Suppressor macrophage (primary cell): ENCODE measurements at regions not wholly inside any gene's neighbourhood (a gene's known extent, or its start where the extent isn't known, plus 50 kb on each side); places are given as distances from the start of the nearest gene placed in this dataset.
A peak's percentile ranks its signal among the peaks of the same experiment; 100 is the strongest.

Source experiments
- DNase-seq, 4 experiments: peaks; one replicate each; pipeline ENCODE4 v3.0.0-alpha.2; 2020 to 2022

GRCh38 chr5:119792161-119792799 is 162.9 kb downstream of the FAM170A start:
- DNase-seq: no peak

GRCh38 chr5:119795768-119796167 is 166.4 kb downstream of the FAM170A start:
- DNase-seq: no peak

GRCh38 chr5:119801570-119801969 is 172.2 kb downstream of the FAM170A start:
- DNase-seq: no peak

- DNase-seq: no peak
Observed at GRCh38 chr5:119808024-119808423, 178.7 kb downstream of the FAM170A start.

- DNase-seq: no peak
Observed at GRCh38 chr5:119808474-119808873, 179.1 kb downstream of the FAM170A start.

- no peak for DNase-seq
Observed at GRCh38 chr5:119810217-119810616, 180.9 kb downstream of the FAM170A start.

- DNase-seq: no peak
Observed at GRCh38 chr5:119811458-119811857, 182.1 kb downstream of the FAM170A start.

GRCh38 chr5:119814655-119815054 is 185.3 kb downstream of the FAM170A start:
- no peak for DNase-seq

- no peak for DNase-seq
Observed at GRCh38 chr5:119816055-119816454, 186.7 kb downstream of the FAM170A start.

GRCh38 chr5:119820016-119820415 is 190.7 kb downstream of the FAM170A start:
- DNase-seq: no peak

- DNase-seq: no peak
Observed at GRCh38 chr5:119820608-119821007, 191.2 kb downstream of the FAM170A start.

- no peak for DNase-seq
Observed at GRCh38 chr5:119828541-119828940, 199.2 kb downstream of the FAM170A start.

GRCh38 chr5:119829341-119829740 is 200.0 kb downstream of the FAM170A start:
- DNase-seq: no peak

- DNase-seq: no peak
Observed at GRCh38 chr5:119833176-119833575, 203.8 kb downstream of the FAM170A start.

GRCh38 chr5:119840175-119840574 is 210.8 kb downstream of the FAM170A start:
- DNase-seq: peak in 2 of 4 experiments; percentile 34 to 41

- DNase-seq: no peak
Observed at GRCh38 chr5:119852140-119852539, 222.8 kb downstream of the FAM170A start.

- no peak for DNase-seq
Observed at GRCh38 chr5:119860463-119860862, 231.1 kb downstream of the FAM170A start.

GRCh38 chr5:119862619-119863018 is 233.3 kb downstream of the FAM170A start:
- DNase-seq: no peak

- no peak for DNase-seq
Observed at GRCh38 chr5:119864286-119864685, 234.9 kb downstream of the FAM170A start.

GRCh38 chr5:119873611-119874010 is 244.3 kb downstream of the FAM170A start:
- peak in 1 of 4 experiments; percentile 1 for DNase-seq

GRCh38 chr5:119876522-119876921 is 247.2 kb downstream of the FAM170A start:
- no peak for DNase-seq

- DNase-seq: no peak
Observed at GRCh38 chr5:119878712-119879111, 249.4 kb downstream of the FAM170A start.

- DNase-seq: no peak
Observed at GRCh38 chr5:119879446-119879845, 250.1 kb downstream of the FAM170A start.

- no peak for DNase-seq
Observed at GRCh38 chr5:119895066-119895465, 265.7 kb downstream of the FAM170A start.
